A673 (cell line): ENCODE measurements at regions not wholly inside any gene's neighbourhood (a gene's known extent, or its start where the extent isn't known, plus 50 kb on each side); places are given as distances from the start of the nearest gene placed in this dataset.

Experiments used
- CTCF ChIP-seq: fragments of 300-800, 200-600 bp; sonication (generic); conservative IDR thresholded peaks from 2 replicates; pipeline ENCODE4 v1.5.1; 2017; ENCODE audit warnings: low read depth, mild to moderate bottlenecking, antibody characterized with exemption, low read length, moderate library complexity, mixed read lengths
- EZH2 ChIP-seq: fragments of 200-600 bp; sonication (generic); IDR thresholded peaks from 2 replicates; pipeline ENCODE4 v1.6.1; 2017; ENCODE audit warnings: borderline replicate concordance, low read depth, mild to moderate bottlenecking, mixed read lengths, antibody characterized with exemption, low read length; ENCODE audit not compliant: poor library complexity, severe bottlenecking

GRCh38 chr10:52666931-52667330 is 105.7 kb downstream of the MBL2 start:
- TF ChIP-seq CTCF, result no peak
- no peak for TF ChIP-seq EZH2
